OCI-LY7 (cell line): ENCODE measurements at regions not wholly inside any gene's neighbourhood (a gene's known extent, or its start where the extent isn't known, plus 50 kb on each side); places are given as distances from the start of the nearest gene placed in this dataset.

Experiments used
- BruUV-seq: library from RNA; stranded (reverse); fragments of 400-500 nt; replicated peaks from 2 replicates; lab custom pipeline; 2021; lab: Mats Ljungman, UMichigan
- CTCF ChIA-PET: fragments of 300-600 bp; sonication (Branson Sonifier 250); formaldehyde crosslinking; loops from one replicate; lab custom pipeline; 2022; ENCODE audit warnings: antibody characterized with exemption; ENCODE audit not compliant: unreplicated experiment; lab: Charles Lee
- POLR2A ChIA-PET: fragments of 300-600 bp; sonication (Branson Sonifier 250); formaldehyde crosslinking; loops from one replicate; lab custom pipeline; 2022; ENCODE audit warnings: antibody characterized with exemption; lab: Charles Lee
- DNase-seq: peaks from one replicate; pipeline ENCODE4 v3.0.0-alpha.2; 2015; ENCODE audit warnings: low spot score
- H2AFZ ChIP-seq: fragments of 200-600 bp; sonication (generic), shearing (Covaris generic); 2 replicates; pipeline ENCODE4 v1.6.1; 2014; ENCODE audit warnings: mild to moderate bottlenecking, antibody characterized with exemption, low read length, moderate library complexity
- H3K27ac ChIP-seq: fragments of 200-600 bp; sonication (generic); 2 replicates; pipeline ENCODE4 v1.5.1; 2014; ENCODE audit warnings: mixed run types, low read depth, mild to moderate bottlenecking, moderate library complexity, low read length, inconsistent platforms; ENCODE audit not compliant: poor library complexity, severe bottlenecking
- H3K36me3 ChIP-seq: fragments of 200-600 bp; sonication (generic); 2 replicates; pipeline ENCODE4 v1.6.1; 2014; ENCODE audit warnings: mild to moderate bottlenecking, antibody characterized with exemption, low read length, moderate library complexity, mixed read lengths; ENCODE audit not compliant: insufficient read depth
- H3K4me1 ChIP-seq: fragments of 200-600 bp; sonication (generic); 2 replicates; pipeline ENCODE4 v1.5.1; 2014; ENCODE audit warnings: mild to moderate bottlenecking, low read length; ENCODE audit not compliant: insufficient read depth, poor library complexity, severe bottlenecking
- H3K4me2 ChIP-seq: fragments of 200-600 bp; sonication (generic); 2 replicates; pipeline ENCODE4 v1.6.1; 2014; ENCODE audit warnings: mild to moderate bottlenecking, low read length
- H3K4me3 ChIP-seq: fragments of 200-600 bp; sonication (generic); 2 replicates; pipeline ENCODE4 v1.5.1; 2014; ENCODE audit warnings: mild to moderate bottlenecking, low read depth, low read length; ENCODE audit not compliant: poor library complexity, severe bottlenecking
- H3K79me2 ChIP-seq: fragments of 200-600 bp; sonication (generic); 2 replicates; pipeline ENCODE4 v1.6.1; 2016; ENCODE audit warnings: low read depth, mild to moderate bottlenecking, low read length, moderate library complexity, mixed read lengths; ENCODE audit not compliant: insufficient read depth
- H3K9me2 ChIP-seq: fragments of 200-600 bp; sonication (generic); 2 replicates; pipeline ENCODE4 v1.6.1; 2016; ENCODE audit warnings: mild to moderate bottlenecking, low read length, mixed read lengths; ENCODE audit not compliant: insufficient read depth
- H3K9me3 ChIP-seq: fragments of 200-600 bp; sonication (generic); 2 replicates; pipeline ENCODE4 v1.6.1; 2014; ENCODE audit warnings: mild to moderate bottlenecking, mixed run types, low read length, mixed read lengths
- H4K20me1 ChIP-seq: fragments of 200-600 bp; sonication (generic); 2 replicates; pipeline ENCODE4 v1.6.1; 2014; ENCODE audit warnings: mild to moderate bottlenecking, antibody characterized with exemption, low read length, moderate library complexity, mixed read lengths; ENCODE audit not compliant: insufficient read depth
- EZH2phosphoT487 ChIP-seq: fragments of 200-600 bp; sonication (generic); IDR thresholded peaks from 2 replicates; pipeline ENCODE4 v1.6.1; 2018; ENCODE audit warnings: low read depth, borderline replicate concordance, mild to moderate bottlenecking, mixed run types, antibody characterized with exemption, low read length, moderate library complexity, mixed read lengths
- intact Hi-C: fragments of 100-400 bp; cut with micrococcal nuclease; formaldehyde crosslinking; loops from one replicate; pipeline ENCODE4 v1.10.0; 2022; ENCODE audit not compliant: unreplicated experiment
- TF ChIP-seq, protein P1 (sequence below): fragments of 200-600 bp; sonication (generic); conservative IDR thresholded peaks from 2 replicates; pipeline ENCODE4 v1.5.1; 2014; ENCODE audit warnings: mild to moderate bottlenecking, antibody characterized with exemption, low read length, moderate library complexity, mixed read lengths

DNA sequence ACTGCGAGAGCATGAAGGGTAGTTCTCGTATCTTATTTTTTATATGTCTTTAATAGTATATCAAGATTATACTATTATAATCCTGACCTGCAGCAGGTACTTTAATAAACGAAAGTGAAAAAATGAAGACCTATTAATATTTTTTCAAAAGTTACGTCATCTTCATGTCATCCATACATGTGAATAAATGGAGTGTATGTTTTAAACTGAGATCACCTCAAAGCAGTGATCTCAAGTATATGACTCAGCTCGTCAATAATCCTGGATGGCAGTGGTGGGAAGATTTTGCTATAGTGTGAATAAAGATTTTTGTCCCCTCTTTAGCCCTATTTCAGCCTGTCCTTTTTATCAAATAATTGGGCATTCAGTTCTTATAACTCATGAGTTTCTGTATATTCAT is 166.3 kb upstream of the FBXO11 start:
- Histone ChIP-seq H4K20me1 (no peaks in the 10 kb centered on the region), H3K9me3 (no peaks in the 10 kb centered on the region), H3K4me3 (no peak overlapping the region), H3K9me2 (no peaks in the 10 kb centered on the region), H3K4me1 (no peaks in the 10 kb centered on the region), H3K36me3 (no peaks in the 10 kb centered on the region), H3K4me2 (no peak overlapping the region), H3K79me2 (no peaks in the 10 kb centered on the region), H2AFZ (no peak overlapping the region), H3K27ac (no peak overlapping the region)
- ChIA-PET POLR2A (no interaction called here), CTCF (no interaction called here)
- DNase-seq = no peak
- no TSS peak for BruUV-seq
- intact Hi-C loops = no loop called here
- no peak for TF ChIP-seq EZH2phosphoT487
- TF ChIP-seq, protein P1, sequence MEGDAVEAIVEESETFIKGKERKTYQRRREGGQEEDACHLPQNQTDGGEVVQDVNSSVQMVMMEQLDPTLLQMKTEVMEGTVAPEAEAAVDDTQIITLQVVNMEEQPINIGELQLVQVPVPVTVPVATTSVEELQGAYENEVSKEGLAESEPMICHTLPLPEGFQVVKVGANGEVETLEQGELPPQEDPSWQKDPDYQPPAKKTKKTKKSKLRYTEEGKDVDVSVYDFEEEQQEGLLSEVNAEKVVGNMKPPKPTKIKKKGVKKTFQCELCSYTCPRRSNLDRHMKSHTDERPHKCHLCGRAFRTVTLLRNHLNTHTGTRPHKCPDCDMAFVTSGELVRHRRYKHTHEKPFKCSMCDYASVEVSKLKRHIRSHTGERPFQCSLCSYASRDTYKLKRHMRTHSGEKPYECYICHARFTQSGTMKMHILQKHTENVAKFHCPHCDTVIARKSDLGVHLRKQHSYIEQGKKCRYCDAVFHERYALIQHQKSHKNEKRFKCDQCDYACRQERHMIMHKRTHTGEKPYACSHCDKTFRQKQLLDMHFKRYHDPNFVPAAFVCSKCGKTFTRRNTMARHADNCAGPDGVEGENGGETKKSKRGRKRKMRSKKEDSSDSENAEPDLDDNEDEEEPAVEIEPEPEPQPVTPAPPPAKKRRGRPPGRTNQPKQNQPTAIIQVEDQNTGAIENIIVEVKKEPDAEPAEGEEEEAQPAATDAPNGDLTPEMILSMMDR = no peak

DNA sequence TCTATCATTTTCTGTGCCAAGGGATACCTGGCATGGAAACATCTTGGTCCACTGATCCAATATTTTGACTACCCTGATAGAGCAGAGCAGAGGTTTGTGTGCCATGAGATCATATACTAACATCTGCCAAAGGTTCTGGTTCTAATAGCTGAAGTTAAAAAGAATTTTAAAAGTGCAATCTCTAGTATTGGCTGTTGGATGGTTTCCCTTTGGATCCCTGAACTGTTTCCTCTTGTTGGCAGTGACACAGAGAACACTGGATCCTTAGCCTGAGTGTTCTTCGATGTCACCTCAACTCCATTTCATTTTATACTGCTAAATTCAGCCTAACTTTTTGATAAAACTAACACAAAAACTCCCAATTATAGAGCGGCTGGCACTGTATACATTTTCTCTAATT is 169.3 kb upstream of the FBXO11 start:
- TF ChIP-seq, protein P1 = no peak
- no peak for TF ChIP-seq EZH2phosphoT487
- no peaks in the 10 kb centered on the region for H3K79me2 ChIP-seq
- no peak overlapping the region for H3K4me3 ChIP-seq
- H3K4me2 ChIP-seq = no peak overlapping the region
- POLR2A ChIA-PET = interaction anchor here (0.7 kb wide), 1 partner anchor 919 kb away, joined by 3 read pairs; no protein-coding TSS in a partner anchor
- intact Hi-C loops = no loop called here
- CTCF ChIA-PET = no interaction called here
- no peak overlapping the region for H2AFZ ChIP-seq
- no TSS peak for BruUV-seq
- H3K9me3 ChIP-seq = no peaks in the 10 kb centered on the region
- no peaks in the 10 kb centered on the region for H3K4me1 ChIP-seq
- H3K27ac ChIP-seq = no peak overlapping the region
- no peaks in the 10 kb centered on the region for H3K36me3 ChIP-seq
- H3K9me2 ChIP-seq = no peaks in the 10 kb centered on the region
- DNase-seq = no peak
- H4K20me1 ChIP-seq = no peaks in the 10 kb centered on the region

DNA sequence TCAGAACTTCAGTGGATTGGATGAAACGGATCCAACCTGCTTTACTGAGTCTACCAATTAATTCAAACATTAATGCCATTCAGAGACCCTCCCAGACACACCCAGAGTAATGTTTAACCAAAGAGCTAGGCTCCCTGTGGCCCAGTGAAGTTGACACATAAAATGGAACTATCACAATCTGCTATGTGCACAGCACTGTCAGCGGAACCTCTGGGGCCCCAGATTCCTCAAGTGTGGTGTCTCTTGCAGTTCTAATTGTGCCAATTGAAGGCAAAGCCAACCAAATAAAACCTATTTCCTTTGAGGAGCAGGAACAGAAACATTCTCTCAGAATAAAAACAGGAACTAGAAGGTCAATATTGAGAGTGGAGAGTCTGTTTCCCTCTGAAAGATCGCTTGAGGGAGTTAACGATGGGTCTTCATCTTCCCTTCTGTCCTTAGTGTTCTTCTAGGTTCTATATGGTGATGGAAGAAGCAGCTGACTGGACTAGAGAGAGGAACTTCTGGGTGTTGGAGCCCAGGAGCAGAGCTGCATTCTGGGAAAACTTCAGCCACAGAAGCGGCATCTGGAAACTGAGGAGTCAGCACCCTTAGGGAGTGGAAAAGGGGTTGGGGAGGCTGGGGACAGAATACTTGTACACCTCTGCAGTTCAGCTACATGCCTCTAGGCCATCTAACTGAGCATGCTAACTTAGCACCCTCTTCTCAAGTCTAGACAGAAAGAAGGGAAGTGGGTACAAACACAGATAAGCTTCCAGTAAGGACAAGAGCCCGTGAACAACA is 174.4 kb upstream of the FBXO11 start:
- no peaks in the 10 kb centered on the region for H4K20me1 ChIP-seq
- no peak overlapping the region for H3K4me3 ChIP-seq
- H3K4me1 ChIP-seq = no peaks in the 10 kb centered on the region
- POLR2A ChIA-PET = interaction anchor here (0.7 kb wide), 1 partner anchor 66 kb away, joined by 3 read pairs; no protein-coding TSS in a partner anchor
- H3K9me3 ChIP-seq = no peaks in the 10 kb centered on the region
- no peak overlapping the region for H3K4me2 ChIP-seq
- TF ChIP-seq, protein P1 = no peak
- no peak for TF ChIP-seq EZH2phosphoT487
- intact Hi-C loops = loop anchor here (5.0 kb wide), 1 partner anchor 42 kb away; no protein-coding TSS in a partner anchor
- CTCF ChIA-PET = interaction anchor here (0.6 kb wide), 1 partner anchor 10 kb away, joined by 3 read pairs; no protein-coding TSS in a partner anchor
- no peak for DNase-seq
- H3K36me3 ChIP-seq = no peaks in the 10 kb centered on the region
- H3K9me2 ChIP-seq = no peaks in the 10 kb centered on the region
- no peak overlapping the region for H3K27ac ChIP-seq
- H3K79me2 ChIP-seq = no peaks in the 10 kb centered on the region
- H2AFZ ChIP-seq = no peak overlapping the region
- BruUV-seq = no TSS peak
